ENCODE measurements at regions not wholly inside any gene's neighbourhood (a gene's known extent, or its start where the extent isn't known, plus 50 kb on each side); places are given as distances from the start of the nearest gene placed in this dataset.

DNA sequence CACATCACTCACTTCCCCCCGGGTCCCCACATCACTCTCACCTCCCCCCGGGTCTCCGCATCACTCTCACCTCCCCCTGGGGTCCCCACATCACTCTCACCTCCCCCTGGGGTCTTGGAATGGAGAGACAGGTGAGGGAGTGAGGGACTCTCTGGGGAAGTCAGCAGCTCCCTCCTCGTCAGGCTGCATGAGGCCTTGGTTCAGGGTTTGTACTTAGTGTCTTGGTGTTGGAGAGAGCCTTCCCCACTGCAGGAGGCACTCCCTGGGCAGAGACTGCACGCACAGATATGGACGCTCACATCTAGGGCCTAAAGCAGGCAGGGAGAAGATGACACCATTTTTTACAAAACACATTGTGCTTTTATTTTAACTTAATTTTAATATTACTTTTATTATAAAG lies 56.5 kb upstream of the IRX4 start:
- TF ChIP-seq, protein P1, sequence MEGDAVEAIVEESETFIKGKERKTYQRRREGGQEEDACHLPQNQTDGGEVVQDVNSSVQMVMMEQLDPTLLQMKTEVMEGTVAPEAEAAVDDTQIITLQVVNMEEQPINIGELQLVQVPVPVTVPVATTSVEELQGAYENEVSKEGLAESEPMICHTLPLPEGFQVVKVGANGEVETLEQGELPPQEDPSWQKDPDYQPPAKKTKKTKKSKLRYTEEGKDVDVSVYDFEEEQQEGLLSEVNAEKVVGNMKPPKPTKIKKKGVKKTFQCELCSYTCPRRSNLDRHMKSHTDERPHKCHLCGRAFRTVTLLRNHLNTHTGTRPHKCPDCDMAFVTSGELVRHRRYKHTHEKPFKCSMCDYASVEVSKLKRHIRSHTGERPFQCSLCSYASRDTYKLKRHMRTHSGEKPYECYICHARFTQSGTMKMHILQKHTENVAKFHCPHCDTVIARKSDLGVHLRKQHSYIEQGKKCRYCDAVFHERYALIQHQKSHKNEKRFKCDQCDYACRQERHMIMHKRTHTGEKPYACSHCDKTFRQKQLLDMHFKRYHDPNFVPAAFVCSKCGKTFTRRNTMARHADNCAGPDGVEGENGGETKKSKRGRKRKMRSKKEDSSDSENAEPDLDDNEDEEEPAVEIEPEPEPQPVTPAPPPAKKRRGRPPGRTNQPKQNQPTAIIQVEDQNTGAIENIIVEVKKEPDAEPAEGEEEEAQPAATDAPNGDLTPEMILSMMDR (IDR thresholded peaks at IDR 0.05; ENCODE audit: poor library complexity, severe bottlenecking), result no peak
- TF ChIP-seq, protein P2, sequence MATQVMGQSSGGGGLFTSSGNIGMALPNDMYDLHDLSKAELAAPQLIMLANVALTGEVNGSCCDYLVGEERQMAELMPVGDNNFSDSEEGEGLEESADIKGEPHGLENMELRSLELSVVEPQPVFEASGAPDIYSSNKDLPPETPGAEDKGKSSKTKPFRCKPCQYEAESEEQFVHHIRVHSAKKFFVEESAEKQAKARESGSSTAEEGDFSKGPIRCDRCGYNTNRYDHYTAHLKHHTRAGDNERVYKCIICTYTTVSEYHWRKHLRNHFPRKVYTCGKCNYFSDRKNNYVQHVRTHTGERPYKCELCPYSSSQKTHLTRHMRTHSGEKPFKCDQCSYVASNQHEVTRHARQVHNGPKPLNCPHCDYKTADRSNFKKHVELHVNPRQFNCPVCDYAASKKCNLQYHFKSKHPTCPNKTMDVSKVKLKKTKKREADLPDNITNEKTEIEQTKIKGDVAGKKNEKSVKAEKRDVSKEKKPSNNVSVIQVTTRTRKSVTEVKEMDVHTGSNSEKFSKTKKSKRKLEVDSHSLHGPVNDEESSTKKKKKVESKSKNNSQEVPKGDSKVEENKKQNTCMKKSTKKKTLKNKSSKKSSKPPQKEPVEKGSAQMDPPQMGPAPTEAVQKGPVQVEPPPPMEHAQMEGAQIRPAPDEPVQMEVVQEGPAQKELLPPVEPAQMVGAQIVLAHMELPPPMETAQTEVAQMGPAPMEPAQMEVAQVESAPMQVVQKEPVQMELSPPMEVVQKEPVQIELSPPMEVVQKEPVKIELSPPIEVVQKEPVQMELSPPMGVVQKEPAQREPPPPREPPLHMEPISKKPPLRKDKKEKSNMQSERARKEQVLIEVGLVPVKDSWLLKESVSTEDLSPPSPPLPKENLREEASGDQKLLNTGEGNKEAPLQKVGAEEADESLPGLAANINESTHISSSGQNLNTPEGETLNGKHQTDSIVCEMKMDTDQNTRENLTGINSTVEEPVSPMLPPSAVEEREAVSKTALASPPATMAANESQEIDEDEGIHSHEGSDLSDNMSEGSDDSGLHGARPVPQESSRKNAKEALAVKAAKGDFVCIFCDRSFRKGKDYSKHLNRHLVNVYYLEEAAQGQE (IDR thresholded peaks at IDR 0.05; ENCODE audit: borderline replicate concordance), result no peak
- TF ChIP-seq EP300 (conservative IDR thresholded peaks at IDR 0.05; ENCODE audit: poor library complexity, severe bottlenecking) (no peak), POLR2AphosphoS5 (IDR thresholded peaks at IDR 0.05) (no peak), EZH2 (IDR thresholded peaks at IDR 0.05; ENCODE audit: borderline replicate concordance, insufficient read depth, low read length, poor library complexity, severe bottlenecking) (no peak), SMC3 (conservative IDR thresholded peaks at IDR 0.05; ENCODE audit: poor library complexity) (no peak), MXI1 (conservative IDR thresholded peaks at IDR 0.05; ENCODE audit: poor library complexity, severe bottlenecking) (no peak), TAF1 (IDR thresholded peaks at IDR 0.05; ENCODE audit: low read depth) (no peak), RAD21 (conservative IDR thresholded peaks at IDR 0.05) (no peak)

Data from neural cell (in vitro differentiated cells).